HG03135 (cell line): ENCODE measurements at regions not wholly inside any gene's neighbourhood (a gene's known extent, or its start where the extent isn't known, plus 50 kb on each side); places are given as distances from the start of the nearest gene placed in this dataset.
"Not testable (repeated sequence)": the region's sequence is repeated elsewhere in the genome, so short reads cannot be mapped to it uniquely, and the experiment has no call there.

ENCODE experiments used
- ATAC-seq: cut with Tn5 transposase; IDR thresholded peaks from one replicate; pipeline ENCODE4 v1.9.1; 2021; ENCODE audit warnings: mild to moderate bottlenecking, moderate library complexity; ENCODE audit not compliant: unreplicated experiment

GRCh38 chr21:15274701-15275485 lies 210.1 kb upstream of the NRIP1 start:
- ATAC-seq: no peak

- no peak for ATAC-seq
Observed at GRCh38 chr21:15275615-15276235, 210.9 kb upstream of the NRIP1 start.

DNA sequence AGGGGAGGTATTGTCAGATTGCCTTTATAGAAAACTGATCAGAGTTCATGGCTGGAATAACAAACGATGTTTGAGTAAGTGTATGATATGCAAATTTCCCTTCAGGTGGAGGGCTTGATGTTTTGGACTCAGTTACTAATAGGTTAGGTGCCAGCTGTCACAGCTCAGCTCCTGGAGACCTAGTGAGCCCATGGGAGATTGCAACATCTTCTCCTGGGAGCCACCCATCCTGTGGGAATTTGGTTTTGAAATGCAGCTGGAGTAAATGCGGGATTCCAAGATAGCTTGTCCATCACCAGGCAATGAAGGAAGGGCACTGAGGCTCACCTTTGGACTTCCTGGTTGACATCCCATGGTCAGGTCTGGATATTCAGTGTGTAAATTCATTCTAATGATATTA lies 211.4 kb upstream of the NRIP1 start:
- ATAC-seq: no peak

- ATAC-seq: no peak
Observed at GRCh38 chr21:15277466-15277865, 212.7 kb upstream of the NRIP1 start.

GRCh38 chr21:15278279-15278678 lies 213.5 kb upstream of the NRIP1 start:
- no peak for ATAC-seq

DNA sequence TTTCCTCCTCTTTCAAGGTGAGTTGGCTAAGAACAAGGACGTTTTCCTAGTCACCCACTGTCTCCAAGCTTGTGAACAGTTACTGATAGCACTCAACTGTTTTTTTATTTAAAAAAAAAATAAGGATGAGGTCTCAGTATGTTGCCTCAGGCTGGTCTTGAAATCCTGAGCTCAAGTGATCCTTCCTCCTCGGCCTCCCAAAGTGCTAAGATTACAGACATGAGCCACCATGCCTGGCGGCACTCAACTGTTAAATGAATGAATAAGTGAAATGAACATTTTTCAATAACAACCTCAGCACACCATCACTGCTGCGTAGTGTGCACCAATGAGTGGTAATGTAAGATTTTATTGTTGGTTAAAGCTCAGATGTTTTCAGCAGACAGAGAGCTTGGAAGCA lies 214.1 kb upstream of the NRIP1 start:
- ATAC-seq: no peak

GRCh38 chr21:15279482-15279881 lies 214.7 kb upstream of the NRIP1 start:
- no peak for ATAC-seq

DNA sequence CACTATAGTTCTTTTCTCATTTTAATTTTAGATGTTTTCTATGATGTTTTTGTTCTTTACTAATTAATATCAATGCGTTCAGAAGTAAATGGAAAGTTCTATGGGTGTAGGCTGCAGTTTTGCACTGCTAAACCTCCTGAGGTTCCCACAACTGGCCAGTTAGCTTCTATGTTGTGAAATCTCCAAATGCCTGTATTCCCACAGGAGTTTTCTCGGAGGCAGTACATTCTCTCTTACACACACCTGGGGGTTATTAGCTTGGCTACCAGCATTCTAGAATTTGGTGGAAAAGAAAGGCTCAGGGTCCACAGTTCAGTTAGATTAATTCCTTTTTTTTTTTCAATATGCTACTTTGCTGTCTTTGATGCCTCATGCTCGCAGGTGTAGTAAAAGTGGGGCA lies 216.9 kb upstream of the NRIP1 start:
- ATAC-seq: no peak

GRCh38 chr21:15282665-15283064 lies 217.9 kb upstream of the NRIP1 start:
- ATAC-seq: no peak

GRCh38 chr21:15283138-15283537 lies 218.3 kb upstream of the NRIP1 start:
- ATAC-seq: no peak

GRCh38 chr21:15283789-15284188 lies 219.0 kb upstream of the NRIP1 start:
- ATAC-seq: no peak

DNA sequence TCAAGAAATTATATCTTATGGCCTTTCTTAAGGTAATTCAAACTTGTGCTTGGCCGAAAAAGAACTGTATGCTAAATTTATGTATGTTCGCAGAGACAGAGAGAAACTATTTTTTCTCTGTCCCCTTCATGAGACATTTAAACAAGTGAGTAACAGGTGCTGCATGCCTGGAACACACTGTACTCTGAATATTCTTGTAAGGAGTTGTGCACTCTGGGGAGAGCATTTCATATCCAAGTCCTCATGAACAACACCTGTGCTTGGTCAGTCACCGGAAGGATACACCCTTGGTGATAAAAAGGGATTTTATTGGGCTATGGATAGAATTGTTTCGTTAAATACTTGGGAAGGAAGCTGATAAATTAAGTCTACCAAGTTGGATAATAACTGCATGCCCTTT lies 220.8 kb upstream of the NRIP1 start:
- ATAC-seq: no peak

DNA sequence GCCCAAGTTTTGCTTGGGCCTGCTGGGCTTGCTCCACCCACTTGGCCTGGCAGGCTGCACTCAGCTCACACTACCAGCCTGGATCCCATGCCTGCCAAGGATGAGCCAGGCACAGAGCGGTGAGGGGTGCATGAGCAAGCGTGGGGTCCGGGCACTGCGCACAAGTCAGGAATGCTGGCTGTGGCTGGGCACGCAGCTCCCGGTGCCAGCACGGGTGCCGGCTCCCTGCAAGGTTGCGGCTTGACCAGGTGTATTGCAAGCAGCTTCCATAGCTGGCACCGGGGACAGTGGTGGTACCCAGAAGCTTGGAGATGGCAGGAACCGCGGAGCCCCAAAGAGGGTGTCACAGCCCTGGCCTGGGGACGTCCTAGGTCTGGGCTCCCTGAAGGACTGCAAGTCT lies 224.4 kb upstream of the NRIP1 start:
- no peak for ATAC-seq

DNA sequence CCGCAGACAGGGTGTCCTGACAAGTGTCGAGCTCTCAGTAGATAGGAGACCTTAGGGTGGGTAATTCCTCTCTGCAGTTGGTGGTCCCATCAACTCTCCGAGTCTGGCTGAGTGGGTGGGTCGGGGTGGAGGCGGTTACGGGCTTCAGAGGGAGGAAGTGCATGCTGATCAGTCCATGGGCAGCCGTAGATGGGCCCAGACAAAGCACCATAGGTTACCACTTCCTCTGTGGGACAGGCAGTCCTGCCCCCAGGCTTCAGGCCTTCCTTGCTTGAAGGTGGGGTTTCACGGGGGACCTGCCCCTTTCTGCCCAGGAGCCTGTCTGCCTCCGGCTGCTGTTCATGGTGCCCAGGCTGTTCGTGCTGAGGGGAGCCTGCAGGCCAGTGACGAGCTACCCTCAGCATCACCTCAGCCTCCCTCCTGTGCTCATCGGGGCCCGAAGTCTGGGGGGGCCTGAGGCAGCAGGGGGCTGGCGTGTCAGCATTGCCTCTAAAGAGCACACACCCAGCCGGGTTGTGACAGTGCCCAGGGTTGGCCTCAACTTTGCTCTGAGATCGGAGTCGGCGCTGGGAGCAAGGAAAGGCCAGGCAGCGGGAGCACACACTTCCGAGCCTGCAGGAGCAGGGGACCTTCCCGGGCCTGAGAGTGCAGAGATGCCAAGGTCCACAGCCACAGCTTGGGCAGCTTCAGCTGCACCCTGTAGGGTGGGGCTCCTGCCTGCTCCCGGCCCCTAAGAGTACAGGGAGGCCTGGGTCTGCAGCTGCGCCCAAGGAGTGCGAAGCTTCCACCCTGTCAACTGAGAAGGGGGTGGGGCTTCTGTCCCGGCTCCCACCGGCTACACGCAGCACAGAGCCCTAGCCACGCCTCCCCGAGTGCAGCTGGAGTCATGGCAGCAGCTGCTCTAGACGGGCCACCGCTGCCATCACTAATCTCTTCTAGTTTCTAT lies 225.4 kb upstream of the NRIP1 start:
- no peak for ATAC-seq

GRCh38 chr21:15291621-15292266 lies 226.9 kb upstream of the NRIP1 start:
- ATAC-seq: no peak

DNA sequence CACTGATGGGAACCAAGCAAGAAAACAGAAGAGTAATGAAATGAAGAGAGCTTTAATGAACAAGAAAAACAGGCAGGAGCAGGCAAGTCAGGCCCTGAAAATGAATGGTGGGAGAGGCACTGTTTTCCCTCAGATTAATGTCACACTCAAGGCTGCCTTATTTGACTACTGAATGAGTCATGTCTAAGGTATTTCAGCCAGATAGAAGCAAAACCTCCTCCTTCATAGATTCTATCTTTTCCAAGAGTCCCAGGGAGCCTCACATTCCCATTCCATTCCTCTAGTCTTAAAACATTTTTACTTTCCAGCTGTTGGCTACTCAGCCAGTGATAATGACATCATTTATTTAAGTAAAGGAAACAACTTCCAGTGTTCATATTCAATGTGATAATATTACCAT lies 228.4 kb upstream of the NRIP1 start:
- ATAC-seq: no peak

DNA sequence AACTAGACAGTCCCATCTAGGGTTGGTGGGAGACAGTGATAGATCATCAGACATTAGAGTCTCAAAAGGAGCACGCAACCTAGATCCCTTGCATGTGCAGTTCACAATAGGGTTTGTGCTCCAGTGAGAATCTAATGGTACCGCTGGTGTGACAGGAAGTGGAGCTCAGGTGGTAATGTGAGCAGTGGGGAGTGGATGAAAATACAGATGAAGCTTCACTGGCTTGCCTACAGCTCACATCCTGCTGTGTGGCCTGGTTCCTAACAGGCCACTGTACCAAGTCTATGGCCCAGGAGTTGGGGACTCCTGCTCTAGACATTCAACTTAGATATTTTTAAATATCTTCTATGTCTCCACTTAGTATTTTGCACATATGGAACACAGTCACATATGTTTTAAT lies 231.1 kb upstream of the NRIP1 start:
- no peak for ATAC-seq

DNA sequence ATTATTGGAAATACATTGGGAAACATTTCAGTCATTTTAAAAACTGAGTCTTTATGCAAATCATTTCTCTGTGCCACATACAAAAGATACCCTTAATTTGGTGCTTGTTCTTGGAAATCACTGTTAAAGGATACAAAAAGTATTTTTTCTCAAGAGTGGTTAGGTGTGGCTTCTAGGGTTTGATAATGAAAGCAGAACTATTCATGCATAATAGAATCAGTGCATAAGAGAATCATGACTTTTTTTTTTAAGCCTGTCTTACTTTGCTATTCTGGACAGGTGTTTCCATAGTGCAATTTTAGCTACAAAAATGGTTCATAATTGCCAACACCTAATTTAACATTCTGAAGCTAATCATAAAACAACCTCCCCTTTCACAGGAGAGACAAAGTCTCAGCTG lies 233.0 kb upstream of the NRIP1 start:
- no peak for ATAC-seq

DNA sequence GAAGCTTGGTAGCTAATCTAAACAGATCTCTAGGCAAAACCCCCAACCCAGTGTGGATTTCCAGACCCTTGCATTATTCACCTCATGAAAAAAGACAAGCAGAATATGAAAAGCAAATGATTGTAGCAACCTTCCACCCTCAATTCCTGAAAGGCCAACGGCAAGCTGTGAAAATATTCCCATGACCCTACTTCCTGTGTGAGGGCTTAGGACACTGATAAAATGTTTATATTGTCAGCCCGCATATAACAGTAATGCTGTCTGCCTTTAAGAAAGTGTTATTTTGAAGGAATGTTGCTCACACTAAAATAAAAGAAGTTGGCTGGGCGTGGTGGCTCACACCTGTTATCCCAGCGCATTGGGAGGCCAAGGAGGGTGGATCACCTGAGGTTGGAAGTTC lies 233.5 kb upstream of the NRIP1 start:
- ATAC-seq: no peak

DNA sequence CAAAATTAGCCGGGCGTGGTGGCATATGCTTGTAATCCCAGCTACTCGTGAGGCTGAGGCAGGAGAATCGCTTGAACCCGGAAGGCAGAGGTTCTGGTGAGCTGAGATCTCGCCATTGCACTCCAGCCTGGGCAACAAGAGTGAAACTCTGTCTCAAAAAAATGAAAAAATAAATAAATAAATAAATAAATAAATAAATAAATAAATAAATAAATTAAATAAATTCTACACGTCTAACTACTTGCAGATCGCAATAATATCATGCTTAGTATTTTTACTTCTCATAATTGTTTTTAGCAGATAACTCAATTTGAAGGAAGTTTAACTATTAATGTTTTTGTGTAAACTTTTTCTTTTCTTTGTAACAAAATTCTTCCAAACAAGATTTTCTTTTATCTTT lies 234.0 kb upstream of the NRIP1 start:
- ATAC-seq: not testable (repeated sequence)

- ATAC-seq: no peak
Observed at GRCh38 chr21:15300131-15300530, 235.3 kb upstream of the NRIP1 start.
